GM23338 (cell line): ENCODE measurements at regions not wholly inside any gene's neighbourhood (a gene's known extent, or its start where the extent isn't known, plus 50 kb on each side); places are given as distances from the start of the nearest gene placed in this dataset.

Source experiments
- ATAC-seq: fragments of 200-7000 bp; cut with Tn5 transposase; 3 replicates; pipeline ENCODE4 v1.9.1; 2020
- DNase-seq: peaks from one replicate; pipeline ENCODE4 v3.0.0-alpha.2; 2015; ENCODE audit warnings: low spot score
- H2AFZ ChIP-seq: fragments of 200-600 bp; sonication (generic); 2 replicates; pipeline ENCODE4 v1.8.0; 2016; ENCODE audit warnings: antibody characterized with exemption, mild to moderate bottlenecking, moderate library complexity
- H3F3A ChIP-seq: fragments of 200-600 bp; sonication (generic); replicated peaks from 2 replicates; pipeline ENCODE4 v1.8.0; 2017; ENCODE audit warnings: antibody characterized with exemption, mixed run types, low read depth
- H3K27ac ChIP-seq: fragments of 200-600 bp; sonication (generic); 2 replicates; pipeline ENCODE4 v1.6.1; 2016; ENCODE audit warnings: low read depth
- H3K27me3 ChIP-seq: fragments of 200-600 bp; sonication (generic); 2 replicates; pipeline ENCODE4 v1.8.0; 2016; ENCODE audit warnings: mild to moderate bottlenecking, mixed run types, moderate library complexity; ENCODE audit not compliant: insufficient read depth
- H3K36me3 ChIP-seq: fragments of 200-600 bp; sonication (generic); 2 replicates; pipeline ENCODE4 v1.8.0; 2016; ENCODE audit warnings: mild to moderate bottlenecking; ENCODE audit not compliant: insufficient read depth
- H3K4me1 ChIP-seq: fragments of 200-600 bp; sonication (generic); 2 replicates; pipeline ENCODE4 v1.8.0; 2016; ENCODE audit warnings: mild to moderate bottlenecking, moderate library complexity; ENCODE audit not compliant: insufficient read depth
- H3K4me2 ChIP-seq: fragments of 200-600 bp; sonication (generic); 2 replicates; pipeline ENCODE4 v1.7.1; 2017; ENCODE audit warnings: mixed run types
- H3K4me3 ChIP-seq: fragments of 200-600 bp; sonication (generic); 2 replicates; pipeline ENCODE4 v1.6.1; 2016; ENCODE audit warnings: mixed run types
- H3K79me2 ChIP-seq: fragments of 200-600 bp; sonication (generic); replicated peaks from 2 replicates; pipeline ENCODE4 v1.8.0; 2017; ENCODE audit warnings: mild to moderate bottlenecking; ENCODE audit not compliant: insufficient read depth
- H3K9me2 ChIP-seq: fragments of 200-600 bp; sonication (generic); 2 replicates; pipeline ENCODE4 v1.8.0; 2017; ENCODE audit not compliant: insufficient read depth
- H4K20me1 ChIP-seq: fragments of 200-600 bp; sonication (generic); replicated peaks from 2 replicates; pipeline ENCODE4 v1.8.0; 2017; ENCODE audit warnings: mild to moderate bottlenecking; ENCODE audit not compliant: insufficient read depth
- H3K27ac Mint-ChIP-seq: 2 replicates; pipeline ENCODE4 v1.8.0; 2020; ENCODE audit warnings: inconsistent platforms, mild to moderate bottlenecking, moderate library complexity, mixed read lengths
- H3K27me3 Mint-ChIP-seq: 3 replicates; pipeline ENCODE4 v1.8.0; 2022; ENCODE audit warnings: low read depth, mild to moderate bottlenecking, moderate library complexity, mixed read lengths, inconsistent platforms; ENCODE audit not compliant: insufficient read depth, poor library complexity
- H3K36me3 Mint-ChIP-seq: 3 replicates; pipeline ENCODE4 v1.8.0; 2021; ENCODE audit warnings: low read depth, mild to moderate bottlenecking, inconsistent platforms, moderate library complexity, mixed read lengths
- H3K4me1 Mint-ChIP-seq: 3 replicates; pipeline ENCODE4 v1.8.0; 2020; ENCODE audit warnings: mild to moderate bottlenecking, inconsistent platforms, mixed read lengths
- H3K4me3 Mint-ChIP-seq: 3 replicates; pipeline ENCODE4 v1.8.0; 2021; ENCODE audit warnings: moderate library complexity, mild to moderate bottlenecking, inconsistent platforms, mixed read lengths
- H3K9me3 Mint-ChIP-seq: 3 replicates; pipeline ENCODE4 v1.8.0; 2020; ENCODE audit warnings: moderate library complexity, mild to moderate bottlenecking, inconsistent platforms, mixed read lengths
- EZH2 ChIP-seq: fragments of 200-600 bp; sonication (generic); IDR thresholded peaks from one replicate; pipeline ENCODE4 v1.8.0; 2017; ENCODE audit warnings: antibody characterized with exemption, mild to moderate bottlenecking, low read depth; ENCODE audit not compliant: unreplicated experiment
- EZH2phosphoT487 ChIP-seq: fragments of 200-600 bp; sonication (generic); IDR thresholded peaks from one replicate; pipeline ENCODE4 v1.8.1; 2018; ENCODE audit warnings: antibody characterized with exemption; ENCODE audit not compliant: unreplicated experiment
- POLR2AphosphoS5 ChIP-seq: IDR thresholded peaks from 2 replicates; pipeline ENCODE4 v1.6.1; 2016; ENCODE audit warnings: antibody characterized with exemption, low read depth
- ZNF114 ChIP-seq: fragments of 250-450 bp; sonication (Bioruptor Pico); IDR thresholded peaks from 2 replicates; pipeline ENCODE4 v1.5.0; 2020; ENCODE audit warnings: mild to moderate bottlenecking, moderate library complexity
- TF ChIP-seq, protein P1 (sequence below): fragments of 250-450 bp; sonication (Bioruptor Pico); IDR thresholded peaks from 2 replicates; pipeline ENCODE4 v1.5.0; 2020; ENCODE audit warnings: mild to moderate bottlenecking, moderate library complexity
- TF ChIP-seq, protein P2 (sequence below), 2 experiments: fragments of 200-600 bp in 1 of 2; sonication (generic) in 1 of 2; conservative IDR thresholded peaks; 2 replicates each; pipeline versions ENCODE4 v1.5.1 to v1.6.1; 2016 to 2017; ENCODE audit warnings: antibody characterized with exemption in 2 of 2, low read depth in 2 of 2, mild to moderate bottlenecking in 2 of 2, moderate library complexity in 1 of 2
- TF ChIP-seq, protein P3 (sequence below): IDR thresholded peaks from 2 replicates; pipeline ENCODE4 v1.6.1; 2016; ENCODE audit warnings: antibody characterized with exemption

DNA sequence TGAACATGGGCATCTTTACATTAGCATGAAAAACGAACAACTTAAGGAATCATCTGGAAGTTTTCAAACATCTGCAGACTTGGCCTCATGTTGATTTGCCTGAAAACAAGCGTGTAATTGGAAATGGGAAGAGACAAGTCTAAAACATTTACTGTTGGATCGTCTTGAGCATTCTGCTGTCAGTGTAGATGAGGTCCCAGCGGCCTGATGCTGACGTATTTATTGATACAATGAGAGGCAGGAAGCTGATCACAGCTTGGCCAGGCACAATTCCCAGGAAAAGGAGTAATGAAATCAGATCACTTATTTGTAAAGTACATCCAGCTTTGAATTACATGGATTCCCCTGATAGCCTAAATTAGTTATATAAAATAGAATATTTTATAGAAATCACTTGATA lies 210.6 kb downstream of the CLCN4 start (continued):
- TF ChIP-seq, protein P1, sequence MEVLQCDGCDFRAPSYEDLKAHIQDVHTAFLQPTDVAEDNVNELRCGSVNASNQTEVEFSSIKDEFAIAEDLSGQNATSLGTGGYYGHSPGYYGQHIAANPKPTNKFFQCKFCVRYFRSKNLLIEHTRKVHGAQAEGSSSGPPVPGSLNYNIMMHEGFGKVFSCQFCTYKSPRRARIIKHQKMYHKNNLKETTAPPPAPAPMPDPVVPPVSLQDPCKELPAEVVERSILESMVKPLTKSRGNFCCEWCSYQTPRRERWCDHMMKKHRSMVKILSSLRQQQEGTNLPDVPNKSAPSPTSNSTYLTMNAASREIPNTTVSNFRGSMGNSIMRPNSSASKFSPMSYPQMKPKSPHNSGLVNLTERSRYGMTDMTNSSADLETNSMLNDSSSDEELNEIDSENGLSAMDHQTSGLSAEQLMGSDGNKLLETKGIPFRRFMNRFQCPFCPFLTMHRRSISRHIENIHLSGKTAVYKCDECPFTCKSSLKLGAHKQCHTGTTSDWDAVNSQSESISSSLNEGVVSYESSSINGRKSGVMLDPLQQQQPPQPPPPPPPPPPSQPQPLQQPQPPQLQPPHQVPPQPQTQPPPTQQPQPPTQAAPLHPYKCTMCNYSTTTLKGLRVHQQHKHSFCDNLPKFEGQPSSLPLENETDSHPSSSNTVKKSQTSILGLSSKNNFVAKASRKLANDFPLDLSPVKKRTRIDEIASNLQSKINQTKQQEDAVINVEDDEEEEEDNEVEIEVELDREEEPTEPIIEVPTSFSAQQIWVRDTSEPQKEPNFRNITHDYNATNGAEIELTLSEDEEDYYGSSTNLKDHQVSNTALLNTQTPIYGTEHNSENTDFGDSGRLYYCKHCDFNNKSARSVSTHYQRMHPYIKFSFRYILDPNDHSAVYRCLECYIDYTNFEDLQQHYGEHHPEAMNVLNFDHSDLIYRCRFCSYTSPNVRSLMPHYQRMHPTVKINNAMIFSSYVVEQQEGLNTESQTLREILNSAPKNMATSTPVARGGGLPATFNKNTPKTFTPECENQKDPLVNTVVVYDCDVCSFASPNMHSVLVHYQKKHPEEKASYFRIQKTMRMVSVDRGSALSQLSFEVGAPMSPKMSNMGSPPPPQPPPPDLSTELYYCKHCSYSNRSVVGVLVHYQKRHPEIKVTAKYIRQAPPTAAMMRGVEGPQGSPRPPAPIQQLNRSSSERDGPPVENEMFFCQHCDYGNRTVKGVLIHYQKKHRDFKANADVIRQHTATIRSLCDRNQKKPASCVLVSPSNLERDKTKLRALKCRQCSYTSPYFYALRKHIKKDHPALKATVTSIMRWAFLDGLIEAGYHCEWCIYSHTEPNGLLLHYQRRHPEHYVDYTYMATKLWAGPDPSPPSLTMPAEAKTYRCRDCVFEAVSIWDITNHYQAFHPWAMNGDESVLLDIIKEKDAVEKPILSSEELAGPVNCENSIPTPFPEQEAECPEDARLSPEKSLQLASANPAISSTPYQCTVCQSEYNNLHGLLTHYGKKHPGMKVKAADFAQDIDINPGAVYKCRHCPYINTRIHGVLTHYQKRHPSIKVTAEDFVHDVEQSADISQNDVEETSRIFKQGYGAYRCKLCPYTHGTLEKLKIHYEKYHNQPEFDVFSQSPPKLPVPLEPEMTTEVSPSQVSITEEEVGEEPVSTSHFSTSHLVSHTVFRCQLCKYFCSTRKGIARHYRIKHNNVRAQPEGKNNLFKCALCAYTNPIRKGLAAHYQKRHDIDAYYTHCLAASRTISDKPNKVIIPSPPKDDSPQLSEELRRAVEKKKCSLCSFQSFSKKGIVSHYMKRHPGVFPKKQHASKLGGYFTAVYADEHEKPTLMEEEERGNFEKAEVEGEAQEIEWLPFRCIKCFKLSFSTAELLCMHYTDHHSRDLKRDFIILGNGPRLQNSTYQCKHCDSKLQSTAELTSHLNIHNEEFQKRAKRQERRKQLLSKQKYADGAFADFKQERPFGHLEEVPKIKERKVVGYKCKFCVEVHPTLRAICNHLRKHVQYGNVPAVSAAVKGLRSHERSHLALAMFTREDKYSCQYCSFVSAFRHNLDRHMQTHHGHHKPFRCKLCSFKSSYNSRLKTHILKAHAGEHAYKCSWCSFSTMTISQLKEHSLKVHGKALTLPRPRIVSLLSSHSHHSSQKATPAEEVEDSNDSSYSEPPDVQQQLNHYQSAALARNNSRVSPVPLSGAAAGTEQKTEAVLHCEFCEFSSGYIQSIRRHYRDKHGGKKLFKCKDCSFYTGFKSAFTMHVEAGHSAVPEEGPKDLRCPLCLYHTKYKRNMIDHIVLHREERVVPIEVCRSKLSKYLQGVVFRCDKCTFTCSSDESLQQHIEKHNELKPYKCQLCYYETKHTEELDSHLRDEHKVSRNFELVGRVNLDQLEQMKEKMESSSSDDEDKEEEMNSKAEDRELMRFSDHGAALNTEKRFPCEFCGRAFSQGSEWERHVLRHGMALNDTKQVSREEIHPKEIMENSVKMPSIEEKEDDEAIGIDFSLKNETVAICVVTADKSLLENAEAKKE (CRISPR knock-in tag), result no peak
- TF ChIP-seq POLR2AphosphoS5, result no peak

DNA sequence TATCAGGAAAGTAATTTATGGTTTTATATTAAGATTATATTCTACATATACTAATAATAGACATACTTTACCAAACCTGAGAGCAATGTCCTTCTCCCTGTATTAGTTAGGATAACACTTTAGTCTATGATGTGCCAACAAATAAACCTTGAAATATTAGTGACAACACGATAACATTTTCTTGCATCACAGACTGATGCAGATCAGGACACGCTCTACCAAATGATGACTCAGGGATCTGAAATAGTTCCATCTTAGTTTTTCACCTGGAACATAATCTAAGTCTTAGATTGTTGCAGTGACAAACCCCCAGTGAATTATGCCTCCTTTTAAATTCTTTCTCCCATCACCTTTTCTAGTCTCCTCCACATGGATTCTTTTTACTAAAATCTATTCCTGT lies 214.2 kb downstream of the CLCN4 start:
- Histone ChIP-seq H3K27me3 (no peaks in the 10 kb centered on the region), H3K4me1 (no peaks in the 10 kb centered on the region), H4K20me1 (no peaks in the 10 kb centered on the region), H3K9me2 (no peaks in the 10 kb centered on the region), H3K27ac (no peak overlapping the region), H3K4me2 (no peak overlapping the region), H3F3A (no peaks in the 10 kb centered on the region), H3K4me3 (no peak overlapping the region), H3K79me2 (no peaks in the 10 kb centered on the region), H2AFZ (no peak overlapping the region), H3K36me3 (no peaks in the 10 kb centered on the region)
- Mint-ChIP-seq H3K9me3 (no peaks in the 10 kb centered on the region; the same call in 2 of the 3 replicates), H3K27ac (no peak overlapping the region), H3K27me3 (no peaks in the 10 kb centered on the region), H3K4me1 (no peaks in the 10 kb centered on the region), H3K36me3 (peaks cover 3% of the 10 kb centered on the region; the same call in 1 of the 3 replicates), H3K4me3 (no peak overlapping the region)
- ATAC-seq (no peak), DNase-seq (no peak)
- TF ChIP-seq ZNF114 (CRISPR knock-in tag) (no peak), EZH2phosphoT487 (no peak), EZH2 (no peak)
- TF ChIP-seq, protein P2, sequence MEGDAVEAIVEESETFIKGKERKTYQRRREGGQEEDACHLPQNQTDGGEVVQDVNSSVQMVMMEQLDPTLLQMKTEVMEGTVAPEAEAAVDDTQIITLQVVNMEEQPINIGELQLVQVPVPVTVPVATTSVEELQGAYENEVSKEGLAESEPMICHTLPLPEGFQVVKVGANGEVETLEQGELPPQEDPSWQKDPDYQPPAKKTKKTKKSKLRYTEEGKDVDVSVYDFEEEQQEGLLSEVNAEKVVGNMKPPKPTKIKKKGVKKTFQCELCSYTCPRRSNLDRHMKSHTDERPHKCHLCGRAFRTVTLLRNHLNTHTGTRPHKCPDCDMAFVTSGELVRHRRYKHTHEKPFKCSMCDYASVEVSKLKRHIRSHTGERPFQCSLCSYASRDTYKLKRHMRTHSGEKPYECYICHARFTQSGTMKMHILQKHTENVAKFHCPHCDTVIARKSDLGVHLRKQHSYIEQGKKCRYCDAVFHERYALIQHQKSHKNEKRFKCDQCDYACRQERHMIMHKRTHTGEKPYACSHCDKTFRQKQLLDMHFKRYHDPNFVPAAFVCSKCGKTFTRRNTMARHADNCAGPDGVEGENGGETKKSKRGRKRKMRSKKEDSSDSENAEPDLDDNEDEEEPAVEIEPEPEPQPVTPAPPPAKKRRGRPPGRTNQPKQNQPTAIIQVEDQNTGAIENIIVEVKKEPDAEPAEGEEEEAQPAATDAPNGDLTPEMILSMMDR (conservative IDR thresholded peaks at IDR 0.05; ENCODE audit: low read depth in 2 of 2), result no peak
- TF ChIP-seq, protein P1 (CRISPR knock-in tag), result no peak
- TF ChIP-seq, protein P3, sequence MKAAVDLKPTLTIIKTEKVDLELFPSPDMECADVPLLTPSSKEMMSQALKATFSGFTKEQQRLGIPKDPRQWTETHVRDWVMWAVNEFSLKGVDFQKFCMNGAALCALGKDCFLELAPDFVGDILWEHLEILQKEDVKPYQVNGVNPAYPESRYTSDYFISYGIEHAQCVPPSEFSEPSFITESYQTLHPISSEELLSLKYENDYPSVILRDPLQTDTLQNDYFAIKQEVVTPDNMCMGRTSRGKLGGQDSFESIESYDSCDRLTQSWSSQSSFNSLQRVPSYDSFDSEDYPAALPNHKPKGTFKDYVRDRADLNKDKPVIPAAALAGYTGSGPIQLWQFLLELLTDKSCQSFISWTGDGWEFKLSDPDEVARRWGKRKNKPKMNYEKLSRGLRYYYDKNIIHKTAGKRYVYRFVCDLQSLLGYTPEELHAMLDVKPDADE, result no peak
